HG02588 (cell line): ENCODE measurements at regions not wholly inside any gene's neighbourhood (a gene's known extent, or its start where the extent isn't known, plus 50 kb on each side); places are given as distances from the start of the nearest gene placed in this dataset.
"Not testable (repeated sequence)": the region's sequence is repeated elsewhere in the genome, so short reads cannot be mapped to it uniquely, and the experiment has no call there.

Experiments
- ATAC-seq: cut with Tn5 transposase; IDR thresholded peaks from one replicate; pipeline ENCODE4 v1.9.1; 2021; ENCODE audit warnings: mild to moderate bottlenecking, moderate library complexity; ENCODE audit not compliant: unreplicated experiment

DNA sequence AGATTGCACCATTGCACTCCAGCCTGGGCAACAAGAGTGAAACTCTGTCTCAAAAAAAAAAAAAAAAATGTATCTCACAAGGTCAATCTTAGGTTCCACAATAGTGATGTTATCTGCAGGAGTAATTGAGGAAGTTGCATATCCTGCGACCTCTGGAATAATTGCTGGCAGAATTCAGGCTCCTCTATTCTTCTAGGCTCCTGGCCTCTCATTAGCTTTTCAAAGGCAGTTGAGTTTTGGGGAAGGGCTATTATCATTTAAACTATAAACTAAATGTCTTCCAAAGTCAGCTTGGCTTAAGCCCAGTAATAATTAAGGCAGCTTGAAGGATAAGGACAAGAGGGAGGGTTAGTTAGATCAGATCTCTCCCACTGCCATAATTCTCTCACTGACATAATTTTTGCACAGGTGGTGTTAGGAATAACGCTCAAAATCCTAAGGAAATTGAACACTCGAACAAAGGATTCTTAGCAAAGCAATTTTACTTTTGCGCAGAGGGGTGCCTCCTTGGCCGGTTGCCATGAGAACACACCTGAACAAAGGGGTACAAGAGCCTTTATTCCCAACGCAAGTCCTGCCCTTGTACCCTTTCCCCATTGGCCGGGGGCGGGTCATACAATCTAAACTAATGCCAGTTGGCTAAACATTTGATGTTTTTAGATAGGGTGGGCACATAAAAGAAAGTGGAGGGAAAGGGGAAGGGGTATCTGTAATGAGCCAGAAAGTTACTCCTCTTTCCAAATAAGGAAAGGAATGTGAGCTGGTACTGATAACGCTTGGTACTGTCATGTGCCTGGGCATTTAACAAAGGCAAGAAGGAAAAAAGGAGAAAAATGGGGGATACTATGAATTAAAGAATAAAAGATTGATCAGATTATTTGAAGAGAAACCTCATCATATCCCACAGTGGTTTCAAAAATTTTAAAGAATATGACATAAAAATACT, 106.4 kb upstream of the CCNG1 start:
- no peak for ATAC-seq

GRCh38 chr5:163336074-163336473, 101.3 kb upstream of the CCNG1 start:
- ATAC-seq, result not testable (repeated sequence)

- ATAC-seq, result no peak
Measured at GRCh38 chr5:163339148-163339547, 98.2 kb upstream of the CCNG1 start.

DNA sequence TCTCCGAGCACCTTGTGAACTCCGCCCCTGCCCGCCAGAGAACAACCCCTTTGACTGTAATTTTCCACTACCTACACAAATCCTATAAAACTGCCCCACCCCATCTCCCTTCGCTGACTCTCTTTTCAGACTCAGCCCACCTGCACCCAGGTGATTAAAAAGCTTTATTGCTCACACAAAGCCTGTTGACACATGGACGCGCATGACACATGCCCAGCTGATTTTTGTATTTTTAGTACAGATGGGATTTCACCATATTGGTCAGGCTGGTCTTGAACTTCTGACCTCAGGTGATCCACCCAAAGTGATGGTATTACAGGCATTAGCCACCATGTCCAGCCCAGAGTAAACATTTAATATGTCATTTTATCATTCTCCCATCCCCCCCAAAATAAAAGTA, 97.0 kb upstream of the CCNG1 start:
- ATAC-seq, result not testable (repeated sequence)

GRCh38 chr5:163342306-163342705, 95.1 kb upstream of the CCNG1 start:
- ATAC-seq, result no peak

- ATAC-seq, result no peak
Measured at GRCh38 chr5:163345216-163345615, 92.2 kb upstream of the CCNG1 start.

GRCh38 chr5:163347671-163348070, 89.7 kb upstream of the CCNG1 start:
- peak; percentile 68 for ATAC-seq

GRCh38 chr5:163350083-163350482, 87.3 kb upstream of the CCNG1 start:
- no peak for ATAC-seq

GRCh38 chr5:163352531-163352930, 84.9 kb upstream of the CCNG1 start:
- ATAC-seq, result no peak

DNA sequence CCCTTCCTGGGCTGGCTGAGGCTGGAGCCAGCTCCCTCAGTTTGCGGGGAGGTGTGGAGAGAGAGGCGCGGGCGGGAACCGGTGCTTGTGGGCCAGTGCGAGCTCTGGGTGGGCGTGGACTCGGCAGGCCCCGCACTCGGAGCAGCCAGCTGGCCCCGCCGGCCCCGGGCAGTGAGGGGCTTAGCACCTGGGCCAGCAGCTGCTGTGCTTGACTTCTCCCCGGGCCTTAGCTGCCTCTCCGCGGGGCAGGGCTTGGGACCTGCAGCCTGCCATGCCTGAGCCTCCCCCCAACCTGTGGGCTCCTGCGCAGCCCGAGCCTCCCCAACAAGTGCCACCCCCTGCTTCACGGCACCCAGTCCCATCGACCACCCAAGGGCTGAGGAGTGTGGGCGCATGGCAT, 81.6 kb upstream of the CCNG1 start:
- ATAC-seq, result not testable (repeated sequence)

DNA sequence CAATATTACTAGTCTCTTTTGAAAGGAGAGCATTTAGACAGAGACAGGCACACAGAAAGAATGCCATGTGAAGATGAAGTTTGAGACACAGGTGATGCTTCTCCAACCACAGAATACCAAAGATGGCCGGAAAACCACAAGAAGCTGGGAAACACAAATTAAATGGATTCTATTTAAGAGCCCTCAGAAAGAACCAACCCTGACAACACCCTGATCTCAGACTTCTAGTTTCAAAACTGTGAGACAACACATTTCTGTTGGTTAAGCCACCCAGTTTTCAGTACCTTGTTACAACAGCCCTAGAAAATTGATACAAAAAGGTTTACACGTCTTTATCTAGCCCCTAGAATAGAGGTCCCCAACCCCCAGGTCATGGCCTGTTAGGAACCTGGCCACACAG, 79.8 kb upstream of the CCNG1 start:
- ATAC-seq, result no peak

DNA sequence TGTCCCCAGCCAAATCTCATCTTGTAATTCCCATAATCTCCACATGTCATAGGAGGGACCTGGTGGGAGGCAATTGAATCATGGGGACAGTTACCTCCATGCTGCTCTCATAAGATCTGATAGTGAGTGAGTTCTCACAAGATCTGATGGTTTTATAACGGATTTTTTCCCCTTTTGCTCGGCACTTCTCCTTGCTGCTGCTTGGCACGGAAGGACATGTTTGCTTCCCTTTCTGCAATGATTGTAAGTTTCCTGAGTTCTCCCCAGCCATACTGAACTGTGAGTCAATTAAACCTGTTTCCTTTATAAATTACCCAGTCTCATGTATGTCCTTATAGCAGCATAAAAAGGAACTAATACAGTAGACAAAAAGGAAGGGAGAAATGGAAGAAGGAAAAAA, 76.7 kb upstream of the CCNG1 start:
- ATAC-seq, result no peak

- no peak for ATAC-seq
Measured at GRCh38 chr5:163361450-163361849, 75.9 kb upstream of the CCNG1 start.

GRCh38 chr5:163362840-163363371, 74.5 kb upstream of the CCNG1 start:
- ATAC-seq, result no peak

- ATAC-seq, result no peak
Measured at GRCh38 chr5:163363389-163363788, 74.0 kb upstream of the CCNG1 start.

DNA sequence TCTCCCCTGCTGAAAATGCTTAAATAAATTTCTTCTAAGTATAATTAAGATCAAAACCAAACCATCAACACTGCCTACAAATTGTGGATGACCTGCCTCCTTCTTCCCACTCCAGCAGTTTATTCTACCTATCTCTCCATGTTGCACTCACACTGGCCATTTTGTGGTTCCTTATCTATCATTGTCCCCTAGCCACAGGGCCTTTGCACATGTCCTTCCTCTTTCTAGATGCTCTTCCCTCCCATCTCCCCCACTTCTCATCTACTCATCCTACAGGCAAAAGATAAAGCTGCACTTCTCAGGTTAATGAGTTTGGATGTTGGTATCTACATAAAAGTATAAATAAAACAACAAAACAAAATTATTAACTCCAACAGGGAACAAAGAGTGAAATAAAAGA, 70.6 kb upstream of the CCNG1 start:
- ATAC-seq, result no peak

GRCh38 chr5:163369776-163370385, 67.5 kb upstream of the CCNG1 start:
- no peak for ATAC-seq

GRCh38 chr5:163373436-163374084, 63.8 kb upstream of the CCNG1 start:
- no peak for ATAC-seq

- ATAC-seq, result no peak
Measured at GRCh38 chr5:163377982-163378381, 59.4 kb upstream of the CCNG1 start.

DNA sequence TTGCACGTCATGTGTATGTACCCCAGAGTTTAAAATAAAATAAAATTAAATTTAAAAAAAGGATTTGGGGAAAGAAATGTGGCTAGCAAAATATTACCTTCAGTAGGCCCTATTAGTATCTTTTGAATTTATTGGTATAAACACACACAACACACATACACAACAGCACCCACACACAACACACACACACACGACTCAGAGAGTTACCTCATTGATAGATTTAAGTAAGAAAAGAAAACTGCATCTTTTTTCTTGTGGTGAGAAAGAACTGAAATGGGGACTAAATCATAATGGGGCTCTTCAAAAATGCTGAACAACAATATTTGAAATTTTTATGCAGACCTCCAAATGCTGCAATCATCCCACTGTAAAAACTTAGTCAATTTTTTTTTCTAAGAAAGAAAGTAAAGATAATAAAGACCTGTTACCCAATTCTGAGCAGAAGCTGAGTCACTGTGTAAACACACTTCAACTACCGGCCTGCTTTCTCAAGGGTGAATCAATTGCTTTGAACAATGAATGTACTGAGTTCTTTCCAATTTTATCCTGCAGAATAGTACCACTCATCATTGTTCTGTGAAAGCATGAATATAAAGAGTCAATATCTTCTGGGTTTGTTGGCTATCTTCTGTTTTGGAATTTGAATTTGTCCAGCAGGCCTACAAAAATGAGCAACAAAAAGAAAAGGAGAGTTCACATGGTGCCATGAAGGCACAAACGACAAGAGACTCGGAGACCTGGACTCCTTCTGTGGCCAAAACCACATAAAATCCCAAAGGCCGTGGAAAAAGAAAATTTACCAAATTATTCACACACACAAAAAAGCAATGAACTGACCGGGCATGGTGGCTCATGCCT, 57.9 kb upstream of the CCNG1 start:
- no peak for ATAC-seq

- no peak for ATAC-seq
Measured at GRCh38 chr5:163381832-163382231, 55.6 kb upstream of the CCNG1 start.
